IMR-90 (cell line): ENCODE measurements at regions not wholly inside any gene's neighbourhood (a gene's known extent, or its start where the extent isn't known, plus 50 kb on each side); places are given as distances from the start of the nearest gene placed in this dataset.

Experiments
- ATAC-seq: fragments of 200-7000 bp; cut with Tn5 transposase; 2 replicates; pipeline ENCODE4 v1.9.1; 2020; ENCODE audit warnings: low read depth, mild to moderate bottlenecking, moderate library complexity
- BruUV-seq: library from RNA; stranded (reverse); fragments of 400-500 nt; replicated peaks from 2 replicates; lab custom pipeline; 2021; lab: Mats Ljungman, UMichigan
- CTCF ChIA-PET: fragments of 300-600 bp; formaldehyde crosslinking; extraction: SDS; loops from one replicate; lab custom pipeline; 2021; ENCODE audit warnings: antibody characterized with exemption; lab: Yijun Ruan, JAX
- POLR2A ChIA-PET: fragments of 300-600 bp; sonication (Branson Sonifier 250); formaldehyde crosslinking; loops from one replicate; lab custom pipeline; 2022; ENCODE audit warnings: antibody characterized with exemption; ENCODE audit not compliant: unreplicated experiment; lab: Charles Lee
- DNase-seq: peaks from one replicate; pipeline ENCODE4 v3.0.0; 2013
- H2AFZ ChIP-seq: replicated peaks from 2 replicates; pipeline ENCODE3; 2013; ENCODE audit warnings: low read length, mild to moderate bottlenecking; ENCODE audit not compliant: poor library complexity
- H2AK5ac ChIP-seq: 2 replicates; pipeline ENCODE4 v1.6.1; 2013; ENCODE audit warnings: low read depth, low read length, inconsistent platforms
- H2AK9ac ChIP-seq: replicated peaks from 2 replicates; pipeline ENCODE3; 2013; ENCODE audit warnings: mild to moderate bottlenecking, low read depth, low read length, moderate library complexity; ENCODE audit not compliant: poor library complexity
- H2BK120ac ChIP-seq: 2 replicates; pipeline ENCODE4 v1.6.1; 2013; ENCODE audit warnings: low read depth, low read length, inconsistent platforms
- H2BK15ac ChIP-seq: 3 replicates; pipeline ENCODE4 v1.6.1; 2013; ENCODE audit warnings: low read depth, low read length, inconsistent platforms
- H2BK20ac ChIP-seq: 2 replicates; pipeline ENCODE4 v1.6.1; 2013; ENCODE audit warnings: low read depth, mild to moderate bottlenecking, inconsistent platforms, low read length, moderate library complexity
- H2BK5ac ChIP-seq: 2 replicates; pipeline ENCODE4 v1.6.1; 2013; ENCODE audit warnings: mild to moderate bottlenecking, low read depth, low read length, inconsistent platforms; ENCODE audit not compliant: poor library complexity, severe bottlenecking
- H3K14ac ChIP-seq: replicated peaks from 2 replicates; pipeline ENCODE4 v1.6.1; 2013; ENCODE audit warnings: low read depth, low read length, inconsistent platforms
- H3K18ac ChIP-seq: 2 replicates; pipeline ENCODE4 v1.6.1; 2013; ENCODE audit warnings: low read depth, low read length, control low read depth
- H3K23ac ChIP-seq: 2 replicates; pipeline ENCODE4 v1.6.1; 2013; ENCODE audit warnings: low read depth, low read length, inconsistent platforms
- H3K27ac ChIP-seq: 2 replicates; pipeline ENCODE4 v1.5.1; 2013; ENCODE audit warnings: mild to moderate bottlenecking, control low read depth, low read length; ENCODE audit not compliant: insufficient read depth
- H3K27me3 ChIP-seq: 2 replicates; pipeline ENCODE4 v1.6.1; 2013; ENCODE audit warnings: low read length; ENCODE audit not compliant: control insufficient read depth, insufficient read depth
- H3K36me3 ChIP-seq: 2 replicates; pipeline ENCODE4 v1.6.1; 2013; ENCODE audit warnings: low read length, mixed read lengths; ENCODE audit not compliant: control insufficient read depth, insufficient read depth
- H3K4ac ChIP-seq: 2 replicates; pipeline ENCODE4 v1.6.1; 2013; ENCODE audit warnings: low read depth, low read length, inconsistent platforms
- H3K4me1 ChIP-seq: 2 replicates; pipeline ENCODE4 v1.6.1; 2013; ENCODE audit warnings: low read length, mixed read lengths; ENCODE audit not compliant: control insufficient read depth, insufficient read depth
- H3K4me2 ChIP-seq: 2 replicates; pipeline ENCODE4 v1.6.1; 2013; ENCODE audit warnings: low read depth, mild to moderate bottlenecking, control low read depth, low read length, moderate library complexity
- H3K4me3 ChIP-seq: 2 replicates; pipeline ENCODE4 v1.5.1; 2013; ENCODE audit warnings: low read depth, mild to moderate bottlenecking, control low read depth, low read length, moderate library complexity; ENCODE audit not compliant: insufficient read depth
- H3K56ac ChIP-seq: 2 replicates; pipeline ENCODE4 v1.6.1; 2013; ENCODE audit warnings: low read length, inconsistent platforms; ENCODE audit not compliant: insufficient read depth; ENCODE audit errors: extremely low read depth
- H3K79me1 ChIP-seq, 2 experiments: 2 replicates each; pipeline ENCODE4 v1.6.1; 2013; ENCODE audit warnings: low read length in 2 of 2, inconsistent platforms in 1 of 2, low read depth in 1 of 2
- H3K9ac ChIP-seq: 2 replicates; pipeline ENCODE4 v1.6.1; 2013; ENCODE audit warnings: low read depth, low read length, control low read depth
- H3K9me1 ChIP-seq: 2 replicates; pipeline ENCODE4 v1.6.1; 2013; ENCODE audit warnings: low read length, inconsistent platforms; ENCODE audit not compliant: insufficient read depth
- H3K9me3 ChIP-seq: 2 replicates; pipeline ENCODE4 v1.6.1; 2013; ENCODE audit warnings: low read length; ENCODE audit not compliant: control insufficient read depth, insufficient read depth
- H4K20me1 ChIP-seq: 2 replicates; pipeline ENCODE4 v1.6.1; 2013; ENCODE audit warnings: low read length, inconsistent platforms; ENCODE audit not compliant: insufficient read depth
- H4K5ac ChIP-seq: 2 replicates; pipeline ENCODE4 v1.6.1; 2013; ENCODE audit warnings: mild to moderate bottlenecking, low read depth, low read length, control low read depth
- H4K8ac ChIP-seq, 2 experiments: 2 replicates each; pipeline ENCODE4 v1.6.1; 2013; ENCODE audit warnings: low read depth in 2 of 2, low read length in 2 of 2, control low read depth in 1 of 2, inconsistent platforms in 1 of 2
- H4K91ac ChIP-seq: 2 replicates; pipeline ENCODE4 v1.6.1; 2013; ENCODE audit warnings: low read depth, low read length, inconsistent platforms; ENCODE audit not compliant: insufficient read depth
- BHLHE40 ChIP-seq: fragments of 150-350 bp; IDR thresholded peaks from 2 replicates; pipeline ENCODE4 v1.6.1; 2016; ENCODE audit warnings: mild to moderate bottlenecking, low read depth, low read length
- CEBPB ChIP-seq: IDR thresholded peaks from 2 replicates; pipeline ENCODE4 v1.6.1; 2012; ENCODE audit warnings: low read depth, low read length, improper control_type of control experiment
- CHD1 ChIP-seq: IDR thresholded peaks from 2 replicates; pipeline ENCODE4 v1.6.1; 2012; ENCODE audit warnings: low read depth, low read length, improper control_type of control experiment
- ELK1 ChIP-seq: fragments of 150-350 bp; IDR thresholded peaks from 2 replicates; pipeline ENCODE4 v1.6.1; 2016; ENCODE audit warnings: low read depth, mild to moderate bottlenecking, low read length, moderate library complexity, borderline replicate concordance
- FOS ChIP-seq: fragments of 150-350 bp; IDR thresholded peaks from 2 replicates; pipeline ENCODE4 v1.6.1; 2016; ENCODE audit warnings: low read depth, low read length
- MAFK ChIP-seq: IDR thresholded peaks from 2 replicates; pipeline ENCODE4 v1.6.1; 2012; ENCODE audit warnings: low read depth, low read length, improper control_type of control experiment
- MAZ ChIP-seq: IDR thresholded peaks from 2 replicates; pipeline ENCODE4 v1.6.1; 2012; ENCODE audit warnings: low read depth, mild to moderate bottlenecking, low read length, improper control_type of control experiment, moderate library complexity, borderline replicate concordance
- MXI1 ChIP-seq: IDR thresholded peaks from 2 replicates; pipeline ENCODE4 v1.6.1; 2012; ENCODE audit warnings: low read depth, mild to moderate bottlenecking, low read length, moderate library complexity, borderline replicate concordance
- NFE2L2 ChIP-seq: fragments of 150-350 bp; IDR thresholded peaks from 2 replicates; pipeline ENCODE4 v1.6.1; 2016; ENCODE audit warnings: low read depth, mild to moderate bottlenecking, low read length
- POLR2A ChIP-seq: IDR thresholded peaks from 2 replicates; pipeline ENCODE4 v1.6.1; 2012; ENCODE audit warnings: mild to moderate bottlenecking, low read depth, low read length
- RAD21 ChIP-seq: IDR thresholded peaks from 2 replicates; pipeline ENCODE4 v1.6.1; 2012; ENCODE audit warnings: low read length, improper control_type of control experiment
- RCOR1 ChIP-seq: IDR thresholded peaks from 2 replicates; pipeline ENCODE4 v1.6.1; 2012; ENCODE audit warnings: mild to moderate bottlenecking, low read length, improper control_type of control experiment; ENCODE audit not compliant: insufficient replicate concordance
- RFX5 ChIP-seq: IDR thresholded peaks from 2 replicates; pipeline ENCODE4 v1.8.0; 2012; ENCODE audit warnings: low read depth, mild to moderate bottlenecking, low read length, moderate library complexity
- SMC3 ChIP-seq: fragments of 150-350 bp; IDR thresholded peaks from 2 replicates; pipeline ENCODE4 v1.6.1; 2016; ENCODE audit warnings: low read depth, mild to moderate bottlenecking, antibody characterized with exemption, low read length, moderate library complexity
- WGBS, 2 experiments: methylation state at CpG; one replicate each; pipeline versions ENCODE4 v1.1.5 to v1.1.7; 2013; ENCODE audit warnings: missing lambda C conversion rate in 2 of 2; ENCODE audit not compliant: insufficient read length in 1 of 2; ENCODE audit errors: extremely low coverage in 2 of 2; 5-methylcytosine and 5-hydroxymethylcytosine counted together
- dilution Hi-C: fragments of 300-500 bp; cut with HindIII; formaldehyde crosslinking; loops from one replicate; pipeline ENCODE4 v1.14.3; 2018; ENCODE audit warnings: low sequenced_read_pairs; ENCODE audit not compliant: unreplicated experiment
- in situ Hi-C: fragments of 300-500 bp; cut with MboI; formaldehyde crosslinking; loops from 3 replicates; pipeline ENCODE4 v1.14.3; 2019; ENCODE audit warnings: low sequenced_read_pairs, inconsistent platforms, mixed read lengths
- intact Hi-C: fragments of 100-400 bp; cut with micrococcal nuclease; formaldehyde crosslinking; loops from 2 replicates; pipeline ENCODE4 v1.10.0; 2022
- TF ChIP-seq, protein P1 (sequence below): fragments of 150-350 bp; IDR thresholded peaks from 2 replicates; pipeline ENCODE4 v1.6.1; 2017; ENCODE audit warnings: mild to moderate bottlenecking, antibody characterized with exemption, low read length, low read depth
- TF ChIP-seq, protein P2 (sequence below): conservative IDR thresholded peaks from 2 replicates; pipeline ENCODE4 v1.5.1; 2012; ENCODE audit warnings: mild to moderate bottlenecking, low read depth, low read length, improper control_type of control experiment

GRCh38 chr11:15835788-15836411 is 520.4 kb downstream of the SOX6 start:
- POLR2A ChIA-PET: no interaction called here
- ATAC-seq: no peak
- no peak overlapping the region for H4K8ac ChIP-seq

More at GRCh38 chr11:15835788-15836411, 520.4 kb downstream of the SOX6 start:
- Histone ChIP-seq H4K91ac (no peak overlapping the region), H4K5ac (no peak overlapping the region), H3K36me3 (no peaks in the 10 kb centered on the region), H3K4me1 (no peaks in the 10 kb centered on the region; the same call in 1 of the 2 replicates), H2AFZ (no peak overlapping the region), H3K9me3 (no peaks in the 10 kb centered on the region), H3K56ac (no peak overlapping the region), H3K14ac (no peak overlapping the region), H2BK120ac (no peak overlapping the region), H2BK20ac (no peak overlapping the region), H4K20me1 (no peaks in the 10 kb centered on the region), H3K9ac (no peak overlapping the region), H2AK5ac (no peak overlapping the region), H3K79me1 (no peaks in the 10 kb centered on the region), H2BK15ac (no peak overlapping the region), H3K4me3 (no peak overlapping the region), H2BK5ac (no peak overlapping the region), H3K4me2 (no peak overlapping the region), H3K18ac (no peak overlapping the region), H3K27ac (no peak overlapping the region), H2AK9ac (no peak overlapping the region), H3K4ac (no peak overlapping the region), H3K27me3 (no peaks in the 10 kb centered on the region), H3K9me1 (no peaks in the 10 kb centered on the region; the same call in 1 of the 2 replicates), H3K23ac (no peak overlapping the region)
- CTCF ChIA-PET: interaction anchor here (0.7 kb wide), 1 partner anchor 1001 kb away, joined by 3 read pairs; no protein-coding TSS in a partner anchor
- intact Hi-C loops: no loop called here
- no TSS peak for BruUV-seq
- TF ChIP-seq RCOR1: no peak
- TF ChIP-seq SMC3: no peak
- no peak for TF ChIP-seq BHLHE40
- TF ChIP-seq, protein P1, sequence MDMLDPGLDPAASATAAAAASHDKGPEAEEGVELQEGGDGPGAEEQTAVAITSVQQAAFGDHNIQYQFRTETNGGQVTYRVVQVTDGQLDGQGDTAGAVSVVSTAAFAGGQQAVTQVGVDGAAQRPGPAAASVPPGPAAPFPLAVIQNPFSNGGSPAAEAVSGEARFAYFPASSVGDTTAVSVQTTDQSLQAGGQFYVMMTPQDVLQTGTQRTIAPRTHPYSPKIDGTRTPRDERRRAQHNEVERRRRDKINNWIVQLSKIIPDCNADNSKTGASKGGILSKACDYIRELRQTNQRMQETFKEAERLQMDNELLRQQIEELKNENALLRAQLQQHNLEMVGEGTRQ: no peak
- no peak for TF ChIP-seq MAZ
- TF ChIP-seq MAFK: no peak
- TF ChIP-seq RFX5: no peak
- TF ChIP-seq FOS: no peak
- TF ChIP-seq NFE2L2: no peak
- no peak for TF ChIP-seq MXI1
- no peak for TF ChIP-seq CHD1
- no peak for TF ChIP-seq RAD21
- TF ChIP-seq ELK1: no peak
- TF ChIP-seq POLR2A: no peak
- TF ChIP-seq, protein P2, sequence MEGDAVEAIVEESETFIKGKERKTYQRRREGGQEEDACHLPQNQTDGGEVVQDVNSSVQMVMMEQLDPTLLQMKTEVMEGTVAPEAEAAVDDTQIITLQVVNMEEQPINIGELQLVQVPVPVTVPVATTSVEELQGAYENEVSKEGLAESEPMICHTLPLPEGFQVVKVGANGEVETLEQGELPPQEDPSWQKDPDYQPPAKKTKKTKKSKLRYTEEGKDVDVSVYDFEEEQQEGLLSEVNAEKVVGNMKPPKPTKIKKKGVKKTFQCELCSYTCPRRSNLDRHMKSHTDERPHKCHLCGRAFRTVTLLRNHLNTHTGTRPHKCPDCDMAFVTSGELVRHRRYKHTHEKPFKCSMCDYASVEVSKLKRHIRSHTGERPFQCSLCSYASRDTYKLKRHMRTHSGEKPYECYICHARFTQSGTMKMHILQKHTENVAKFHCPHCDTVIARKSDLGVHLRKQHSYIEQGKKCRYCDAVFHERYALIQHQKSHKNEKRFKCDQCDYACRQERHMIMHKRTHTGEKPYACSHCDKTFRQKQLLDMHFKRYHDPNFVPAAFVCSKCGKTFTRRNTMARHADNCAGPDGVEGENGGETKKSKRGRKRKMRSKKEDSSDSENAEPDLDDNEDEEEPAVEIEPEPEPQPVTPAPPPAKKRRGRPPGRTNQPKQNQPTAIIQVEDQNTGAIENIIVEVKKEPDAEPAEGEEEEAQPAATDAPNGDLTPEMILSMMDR: no peak
- no peak for TF ChIP-seq CEBPB
- dilution Hi-C loops: no loop called here
- in situ Hi-C loops: no loop called here
- DNase-seq: no peak
- 100% methylated on average over 4 of the region's 7 CpGs; no CpG with 5 or more reads in 1 of the 2 experiments for WGBS, 2 experiments
